ENCODE measurements at regions not wholly inside any gene's neighbourhood (a gene's known extent, or its start where the extent isn't known, plus 50 kb on each side); places are given as distances from the start of the nearest gene placed in this dataset.

GRCh38 chr10:123494301-123494808 is 171.8 kb upstream of the GPR26 start:
- DNase-seq (ENCODE audit: low read depth) = no peak

GRCh38 chr10:123496375-123496774 is 169.8 kb upstream of the GPR26 start:
- no peak for DNase-seq (ENCODE audit: low read depth)

- no peak for DNase-seq (ENCODE audit: low read depth)
Observed at GRCh38 chr10:123496996-123497660, 169.0 kb upstream of the GPR26 start.

GRCh38 chr10:123500110-123500509 is 166.0 kb upstream of the GPR26 start:
- DNase-seq (ENCODE audit: low read depth) = no peak

- no peak for DNase-seq (ENCODE audit: low read depth)
Observed at GRCh38 chr10:123501148-123501547, 165.0 kb upstream of the GPR26 start.

GRCh38 chr10:123502983-123503382 is 163.2 kb upstream of the GPR26 start:
- no peak for DNase-seq (ENCODE audit: low read depth)

- DNase-seq (ENCODE audit: low read depth) = no peak
Observed at GRCh38 chr10:123506455-123506854, 159.7 kb upstream of the GPR26 start.

GRCh38 chr10:123507298-123507697 is 158.9 kb upstream of the GPR26 start:
- DNase-seq (ENCODE audit: low read depth) = no peak

GRCh38 chr10:123509338-123509737 is 156.8 kb upstream of the GPR26 start:
- no peak for DNase-seq (ENCODE audit: low read depth)

GRCh38 chr10:123512901-123513775 is 153.0 kb upstream of the GPR26 start:
- DNase-seq (ENCODE audit: low read depth) = no peak

- no peak for DNase-seq (ENCODE audit: low read depth)
Observed at GRCh38 chr10:123513870-123514269, 152.3 kb upstream of the GPR26 start.

- DNase-seq (ENCODE audit: low read depth) = no peak
Observed at GRCh38 chr10:123514996-123515395, 151.2 kb upstream of the GPR26 start.

- DNase-seq (ENCODE audit: low read depth) = no peak
Observed at GRCh38 chr10:123515661-123516060, 150.5 kb upstream of the GPR26 start.

- DNase-seq (ENCODE audit: low read depth) = no peak
Observed at GRCh38 chr10:123516291-123516690, 149.9 kb upstream of the GPR26 start.

- no peak for DNase-seq (ENCODE audit: low read depth)
Observed at GRCh38 chr10:123517426-123517825, 148.7 kb upstream of the GPR26 start.

GRCh38 chr10:123517901-123518300 is 148.3 kb upstream of the GPR26 start:
- no peak for DNase-seq (ENCODE audit: low read depth)

GRCh38 chr10:123518765-123519164 is 147.4 kb upstream of the GPR26 start:
- DNase-seq (ENCODE audit: low read depth) = no peak

- no peak for DNase-seq (ENCODE audit: low read depth)
Observed at GRCh38 chr10:123519861-123520260, 146.3 kb upstream of the GPR26 start.

GRCh38 chr10:123521076-123521475 is 145.1 kb upstream of the GPR26 start:
- no peak for DNase-seq (ENCODE audit: low read depth)

- no peak for DNase-seq (ENCODE audit: low read depth)
Observed at GRCh38 chr10:123521556-123521955, 144.6 kb upstream of the GPR26 start.

- no peak for DNase-seq (ENCODE audit: low read depth)
Observed at GRCh38 chr10:123522702-123523312, 143.3 kb upstream of the GPR26 start.

GRCh38 chr10:123523833-123524232 is 142.3 kb upstream of the GPR26 start:
- no peak for DNase-seq (ENCODE audit: low read depth)

Measured in amniotic epithelial cell (primary cell).